ENCODE measurements at regions not wholly inside any gene's neighbourhood (a gene's known extent, or its start where the extent isn't known, plus 50 kb on each side); places are given as distances from the start of the nearest gene placed in this dataset.

DNA sequence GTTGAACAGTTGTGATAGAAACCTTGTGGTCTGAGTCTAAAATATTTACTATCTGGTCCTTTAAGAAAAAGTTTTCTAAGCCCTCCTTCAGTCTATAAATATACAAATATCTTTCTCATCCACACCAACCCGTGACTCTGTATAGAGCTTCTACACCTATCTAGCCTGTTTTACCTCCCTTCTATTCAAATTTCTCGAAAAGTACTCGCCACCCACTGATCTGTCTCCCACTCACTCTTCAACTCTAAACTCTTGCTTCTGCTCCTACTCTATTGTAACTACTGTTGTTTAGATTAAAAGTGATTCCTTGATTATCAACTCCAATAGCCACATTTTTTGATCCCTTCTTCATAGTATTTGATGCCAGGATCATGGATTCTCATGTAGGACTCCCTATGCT is 329.4 kb upstream of the MAN1A1 start:
- Mint-ChIP-seq H3K9me3 (no peaks in the 10 kb centered on the region), H3K36me3 (ENCODE audit: low read depth) (no peaks in the 10 kb centered on the region), H3K27me3 (ENCODE audit: insufficient read depth, low read depth, poor library complexity) (peaks cover 2% of the 10 kb centered on the region), H3K4me3 (no peak overlapping the region), H3K4me1 (peaks cover 6% of the 10 kb centered on the region; the same call in 2 of the 3 replicates), H3K27ac (no peak overlapping the region)
- no peak for TF ChIP-seq EZH2 (IDR thresholded peaks at IDR 0.05; ENCODE audit: low read depth, unreplicated experiment)
- TF ChIP-seq POLR2AphosphoS5 (IDR thresholded peaks at IDR 0.05; ENCODE audit: low read depth) = no peak
- TF ChIP-seq, protein P1, sequence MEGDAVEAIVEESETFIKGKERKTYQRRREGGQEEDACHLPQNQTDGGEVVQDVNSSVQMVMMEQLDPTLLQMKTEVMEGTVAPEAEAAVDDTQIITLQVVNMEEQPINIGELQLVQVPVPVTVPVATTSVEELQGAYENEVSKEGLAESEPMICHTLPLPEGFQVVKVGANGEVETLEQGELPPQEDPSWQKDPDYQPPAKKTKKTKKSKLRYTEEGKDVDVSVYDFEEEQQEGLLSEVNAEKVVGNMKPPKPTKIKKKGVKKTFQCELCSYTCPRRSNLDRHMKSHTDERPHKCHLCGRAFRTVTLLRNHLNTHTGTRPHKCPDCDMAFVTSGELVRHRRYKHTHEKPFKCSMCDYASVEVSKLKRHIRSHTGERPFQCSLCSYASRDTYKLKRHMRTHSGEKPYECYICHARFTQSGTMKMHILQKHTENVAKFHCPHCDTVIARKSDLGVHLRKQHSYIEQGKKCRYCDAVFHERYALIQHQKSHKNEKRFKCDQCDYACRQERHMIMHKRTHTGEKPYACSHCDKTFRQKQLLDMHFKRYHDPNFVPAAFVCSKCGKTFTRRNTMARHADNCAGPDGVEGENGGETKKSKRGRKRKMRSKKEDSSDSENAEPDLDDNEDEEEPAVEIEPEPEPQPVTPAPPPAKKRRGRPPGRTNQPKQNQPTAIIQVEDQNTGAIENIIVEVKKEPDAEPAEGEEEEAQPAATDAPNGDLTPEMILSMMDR (conservative IDR thresholded peaks at IDR 0.05; ENCODE audit: low read depth in 2 of 2) = no peak
- Histone ChIP-seq H2AFZ (no peak overlapping the region), H3K4me2 (no peak overlapping the region), H3F3A (replicated peaks; ENCODE audit: low read depth) (no peaks in the 10 kb centered on the region), H3K4me3 (no peak overlapping the region), H4K20me1 (replicated peaks; ENCODE audit: insufficient read depth) (no peaks in the 10 kb centered on the region), H3K27me3 (ENCODE audit: insufficient read depth) (no peaks in the 10 kb centered on the region), H3K27ac (ENCODE audit: low read depth) (no peak overlapping the region), H3K36me3 (ENCODE audit: insufficient read depth) (no peaks in the 10 kb centered on the region), H3K79me2 (replicated peaks; ENCODE audit: insufficient read depth) (no peaks in the 10 kb centered on the region), H3K9me2 (ENCODE audit: insufficient read depth) (peaks cover 6% of the 10 kb centered on the region), H3K4me1 (ENCODE audit: insufficient read depth) (no peaks in the 10 kb centered on the region)
- DNase-seq (ENCODE audit: low spot score) (no peak), ATAC-seq (no peak)

DNA sequence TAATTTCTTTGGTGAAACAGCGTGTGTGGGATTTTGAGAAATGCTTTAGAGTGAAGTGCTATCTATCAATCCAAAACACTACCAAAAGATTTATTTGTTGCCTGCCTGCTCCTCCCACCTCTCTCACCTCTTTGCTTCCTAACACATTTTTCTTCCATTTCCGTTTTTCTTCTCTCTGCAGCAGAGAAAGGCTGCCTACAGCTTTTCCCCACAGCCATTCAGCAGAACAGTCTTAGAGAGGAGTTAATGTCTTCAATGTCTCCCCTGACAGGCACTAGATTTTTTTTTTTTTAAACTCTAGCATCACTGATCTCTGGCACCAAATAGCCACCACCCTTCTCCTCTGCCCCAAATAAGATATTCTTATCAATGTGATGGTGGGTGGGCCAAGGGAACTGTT is 327.8 kb upstream of the MAN1A1 start:
- Mint-ChIP-seq H3K36me3 (ENCODE audit: low read depth) (no peaks in the 10 kb centered on the region), H3K27ac (no peak overlapping the region), H3K4me3 (no peak overlapping the region), H3K9me3 (no peaks in the 10 kb centered on the region), H3K4me1 (peaks cover 16% of the 10 kb centered on the region), H3K27me3 (ENCODE audit: insufficient read depth, low read depth, poor library complexity) (peaks cover 2% of the 10 kb centered on the region)
- peak overlapping the region; percentile 44; the same call in 1 of the 2 replicates for H2AFZ ChIP-seq
- H3K4me2 ChIP-seq = no peak overlapping the region
- H3K27me3 ChIP-seq (ENCODE audit: insufficient read depth) = no peaks in the 10 kb centered on the region
- no peaks in the 10 kb centered on the region for H3K36me3 ChIP-seq (ENCODE audit: insufficient read depth)
- no peak overlapping the region for H3K4me3 ChIP-seq
- peaks cover 13% of the 10 kb centered on the region for H3K4me1 ChIP-seq (ENCODE audit: insufficient read depth)
- TF ChIP-seq STAT1 (IDR thresholded peaks at IDR 0.05; ENCODE audit: unreplicated experiment) (no peak), JUNB (IDR thresholded peaks at IDR 0.05; ENCODE audit: unreplicated experiment) (no peak), NANOG (IDR thresholded peaks at IDR 0.05; ENCODE audit: borderline replicate concordance) (no peak), POLR2AphosphoS5 (IDR thresholded peaks at IDR 0.05; ENCODE audit: low read depth) (no peak)
- ATAC-seq (no peak), DNase-seq (ENCODE audit: low spot score) (no peak)
- H3K27ac ChIP-seq (ENCODE audit: low read depth) = no peak overlapping the region
- no peaks in the 10 kb centered on the region for H4K20me1 ChIP-seq (replicated peaks; ENCODE audit: insufficient read depth)
- H3K9me2 ChIP-seq (ENCODE audit: insufficient read depth) = peaks cover 6% of the 10 kb centered on the region
- H3K79me2 ChIP-seq (replicated peaks; ENCODE audit: insufficient read depth) = no peaks in the 10 kb centered on the region
- no peaks in the 10 kb centered on the region for H3F3A ChIP-seq (replicated peaks; ENCODE audit: low read depth)

- Mint-ChIP-seq H3K4me1 (peaks cover 21% of the 10 kb centered on the region), H3K36me3 (ENCODE audit: low read depth) (no peaks in the 10 kb centered on the region), H3K4me3 (no peak overlapping the region), H3K9me3 (no peaks in the 10 kb centered on the region), H3K27ac (no peak overlapping the region), H3K27me3 (ENCODE audit: insufficient read depth, low read depth, poor library complexity) (peaks cover 2% of the 10 kb centered on the region)
- H4K20me1 ChIP-seq (replicated peaks; ENCODE audit: insufficient read depth) = no peaks in the 10 kb centered on the region
- no peak for DNase-seq (ENCODE audit: low spot score)
- no peaks in the 10 kb centered on the region for H3F3A ChIP-seq (replicated peaks; ENCODE audit: low read depth)
- no peak overlapping the region for H3K4me2 ChIP-seq
- H3K27me3 ChIP-seq (ENCODE audit: insufficient read depth) = no peaks in the 10 kb centered on the region
- no peaks in the 10 kb centered on the region for H3K79me2 ChIP-seq (replicated peaks; ENCODE audit: insufficient read depth)
- ATAC-seq = no peak
- H3K4me1 ChIP-seq (ENCODE audit: insufficient read depth) = peaks cover 15% of the 10 kb centered on the region
- H3K9me2 ChIP-seq (ENCODE audit: insufficient read depth) = peaks cover 6% of the 10 kb centered on the region
- H3K36me3 ChIP-seq (ENCODE audit: insufficient read depth) = no peaks in the 10 kb centered on the region
- H3K4me3 ChIP-seq = no peak overlapping the region
- peak overlapping the region; percentile 44; the same call in 1 of the 2 replicates for H2AFZ ChIP-seq
- no peak overlapping the region for H3K27ac ChIP-seq (ENCODE audit: low read depth)
- TF ChIP-seq POLR2AphosphoS5 (IDR thresholded peaks at IDR 0.05; ENCODE audit: low read depth) (no peak), CREB1 (CRISPR knock-in tag; IDR thresholded peaks at IDR 0.05; ENCODE audit: low read depth) (no peak), ZNF114 (CRISPR knock-in tag; IDR thresholded peaks at IDR 0.05) (no peak), EZH2phosphoT487 (IDR thresholded peaks at IDR 0.05; ENCODE audit: unreplicated experiment) (no peak), STAT1 (IDR thresholded peaks at IDR 0.05; ENCODE audit: unreplicated experiment) (no peak), EZH2 (IDR thresholded peaks at IDR 0.05; ENCODE audit: low read depth, unreplicated experiment) (no peak), ZNF331 (CRISPR knock-in tag; IDR thresholded peaks at IDR 0.05; ENCODE audit: low read depth) (no peak)
- TF ChIP-seq, protein P1 (conservative IDR thresholded peaks at IDR 0.05; ENCODE audit: low read depth in 2 of 2) = no peak
- TF ChIP-seq, protein P2, sequence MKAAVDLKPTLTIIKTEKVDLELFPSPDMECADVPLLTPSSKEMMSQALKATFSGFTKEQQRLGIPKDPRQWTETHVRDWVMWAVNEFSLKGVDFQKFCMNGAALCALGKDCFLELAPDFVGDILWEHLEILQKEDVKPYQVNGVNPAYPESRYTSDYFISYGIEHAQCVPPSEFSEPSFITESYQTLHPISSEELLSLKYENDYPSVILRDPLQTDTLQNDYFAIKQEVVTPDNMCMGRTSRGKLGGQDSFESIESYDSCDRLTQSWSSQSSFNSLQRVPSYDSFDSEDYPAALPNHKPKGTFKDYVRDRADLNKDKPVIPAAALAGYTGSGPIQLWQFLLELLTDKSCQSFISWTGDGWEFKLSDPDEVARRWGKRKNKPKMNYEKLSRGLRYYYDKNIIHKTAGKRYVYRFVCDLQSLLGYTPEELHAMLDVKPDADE (IDR thresholded peaks at IDR 0.05) = no peak
These were observed 327.4 kb upstream of the MAN1A1 start for GRCh38 chr6:119676961-119677360.
